MM.1S (cell line): ENCODE measurements at regions not wholly inside any gene's neighbourhood (a gene's known extent, or its start where the extent isn't known, plus 50 kb on each side); places are given as distances from the start of the nearest gene placed in this dataset.

Experiments
- DNase-seq: peaks from one replicate; pipeline ENCODE4 v3.0.0-alpha.2; 2015
- H2AFZ ChIP-seq: fragments of 300-600 bp; sonication (generic); 2 replicates; pipeline ENCODE4 v1.6.0; 2016; ENCODE audit warnings: antibody characterized with exemption, low read length
- H3F3A ChIP-seq: fragments of 300-600 bp; sonication (generic); 2 replicates; pipeline ENCODE4 v1.6.1; 2016; ENCODE audit warnings: mild to moderate bottlenecking, antibody characterized with exemption, low read length, moderate library complexity, mixed read lengths; ENCODE audit not compliant: insufficient read depth
- H3K27ac ChIP-seq: fragments of 300-600 bp; sonication (generic); 2 replicates; pipeline ENCODE4 v1.5.1; 2016; ENCODE audit warnings: mild to moderate bottlenecking, low read length
- H3K27me3 ChIP-seq: fragments of 300-600 bp; sonication (generic); replicated peaks from 2 replicates; pipeline ENCODE4 v1.6.0; 2016; ENCODE audit warnings: low read length; ENCODE audit not compliant: insufficient read depth
- H3K36me3 ChIP-seq: fragments of 300-600 bp; sonication (generic); replicated peaks from 2 replicates; pipeline ENCODE4 v1.6.1; 2016; ENCODE audit warnings: mild to moderate bottlenecking, low read length, mixed read lengths; ENCODE audit not compliant: insufficient read depth
- H3K4me1 ChIP-seq: fragments of 300-600 bp; sonication (generic); 2 replicates; pipeline ENCODE4 v1.6.1; 2016; ENCODE audit warnings: low read length, mixed read lengths
- H3K4me2 ChIP-seq: fragments of 300-600 bp; sonication (generic); 2 replicates; pipeline ENCODE4 v1.6.0; 2016; ENCODE audit warnings: low read depth, low read length
- H3K4me3 ChIP-seq: fragments of 300-600 bp; sonication (generic); 2 replicates; pipeline ENCODE4 v1.5.1; 2016; ENCODE audit warnings: low read length, mixed read lengths
- H3K79me2 ChIP-seq: fragments of 300-600 bp; sonication (generic); 2 replicates; pipeline ENCODE4 v1.6.1; 2016; ENCODE audit warnings: mixed run types, low read length, mixed read lengths
- H3K9ac ChIP-seq: fragments of 300-600 bp; sonication (generic); 2 replicates; pipeline ENCODE4 v1.6.1; 2016; ENCODE audit warnings: low read length, mixed read lengths
- H3K9me2 ChIP-seq: fragments of 300-600 bp; sonication (generic); replicated peaks from 2 replicates; pipeline ENCODE4 v1.6.1; 2016; ENCODE audit warnings: mild to moderate bottlenecking, low read length, mixed read lengths; ENCODE audit not compliant: insufficient read depth
- H3K9me3 ChIP-seq: fragments of 300-600 bp; sonication (generic); replicated peaks from 2 replicates; pipeline ENCODE4 v1.6.1; 2016; ENCODE audit warnings: mild to moderate bottlenecking, low read length, mixed read lengths; ENCODE audit not compliant: insufficient read depth
- H4K20me1 ChIP-seq: fragments of 300-600 bp; sonication (generic); 2 replicates; pipeline ENCODE4 v1.6.1; 2016; ENCODE audit warnings: mild to moderate bottlenecking, low read length, moderate library complexity, mixed read lengths; ENCODE audit not compliant: insufficient read depth
- EZH2 ChIP-seq: fragments of 300-600 bp; sonication (generic); optimal IDR thresholded peaks from 2 replicates; pipeline ENCODE3; 2017; ENCODE audit warnings: low read depth, mild to moderate bottlenecking, antibody characterized with exemption, low read length, mixed read lengths
- EZH2phosphoT487 ChIP-seq: fragments of 300-600 bp; sonication (generic); IDR thresholded peaks from 2 replicates; pipeline ENCODE4 v1.6.1; 2018; ENCODE audit warnings: antibody characterized with exemption, low read length
- TF ChIP-seq, protein P1 (sequence below): fragments of 300-600 bp; sonication (generic); IDR thresholded peaks from 2 replicates; pipeline ENCODE4 v1.5.1; 2016; ENCODE audit warnings: antibody characterized with exemption, low read length, mixed read lengths

DNA sequence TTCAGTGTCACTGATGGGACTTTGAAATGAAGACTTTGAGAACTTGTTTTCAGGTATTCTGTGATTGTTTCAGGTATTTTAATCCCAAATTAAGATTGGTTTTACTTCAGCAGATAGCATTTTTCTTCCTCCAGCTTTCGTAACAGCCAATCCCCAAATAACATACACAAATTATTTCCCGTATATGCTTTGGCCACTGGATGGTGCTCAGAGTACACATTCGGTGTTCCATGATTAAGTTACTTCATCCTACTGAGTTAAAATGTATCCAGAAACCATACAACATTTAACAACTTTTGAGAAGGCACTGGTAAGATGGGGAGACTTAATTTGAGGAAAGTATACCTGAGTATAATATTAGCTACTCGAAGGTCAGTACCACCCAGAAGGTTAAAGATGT lies 233.4 kb upstream of the FAM47A start:
- Histone ChIP-seq H3K9ac (no peak overlapping the region), H4K20me1 (no peaks in the 10 kb centered on the region), H3K36me3 (no peaks in the 10 kb centered on the region), H3K27ac (no peak overlapping the region), H3K27me3 (no peaks in the 10 kb centered on the region), H3K9me2 (no peaks in the 10 kb centered on the region), H3K79me2 (no peaks in the 10 kb centered on the region), H2AFZ (no peak overlapping the region), H3K4me3 (no peak overlapping the region), H3F3A (no peaks in the 10 kb centered on the region), H3K9me3 (no peaks in the 10 kb centered on the region), H3K4me2 (no peak overlapping the region), H3K4me1 (no peaks in the 10 kb centered on the region)
- no peak for DNase-seq
- TF ChIP-seq, protein P1, sequence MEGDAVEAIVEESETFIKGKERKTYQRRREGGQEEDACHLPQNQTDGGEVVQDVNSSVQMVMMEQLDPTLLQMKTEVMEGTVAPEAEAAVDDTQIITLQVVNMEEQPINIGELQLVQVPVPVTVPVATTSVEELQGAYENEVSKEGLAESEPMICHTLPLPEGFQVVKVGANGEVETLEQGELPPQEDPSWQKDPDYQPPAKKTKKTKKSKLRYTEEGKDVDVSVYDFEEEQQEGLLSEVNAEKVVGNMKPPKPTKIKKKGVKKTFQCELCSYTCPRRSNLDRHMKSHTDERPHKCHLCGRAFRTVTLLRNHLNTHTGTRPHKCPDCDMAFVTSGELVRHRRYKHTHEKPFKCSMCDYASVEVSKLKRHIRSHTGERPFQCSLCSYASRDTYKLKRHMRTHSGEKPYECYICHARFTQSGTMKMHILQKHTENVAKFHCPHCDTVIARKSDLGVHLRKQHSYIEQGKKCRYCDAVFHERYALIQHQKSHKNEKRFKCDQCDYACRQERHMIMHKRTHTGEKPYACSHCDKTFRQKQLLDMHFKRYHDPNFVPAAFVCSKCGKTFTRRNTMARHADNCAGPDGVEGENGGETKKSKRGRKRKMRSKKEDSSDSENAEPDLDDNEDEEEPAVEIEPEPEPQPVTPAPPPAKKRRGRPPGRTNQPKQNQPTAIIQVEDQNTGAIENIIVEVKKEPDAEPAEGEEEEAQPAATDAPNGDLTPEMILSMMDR: no peak
- TF ChIP-seq EZH2: no peak
- no peak for TF ChIP-seq EZH2phosphoT487

DNA sequence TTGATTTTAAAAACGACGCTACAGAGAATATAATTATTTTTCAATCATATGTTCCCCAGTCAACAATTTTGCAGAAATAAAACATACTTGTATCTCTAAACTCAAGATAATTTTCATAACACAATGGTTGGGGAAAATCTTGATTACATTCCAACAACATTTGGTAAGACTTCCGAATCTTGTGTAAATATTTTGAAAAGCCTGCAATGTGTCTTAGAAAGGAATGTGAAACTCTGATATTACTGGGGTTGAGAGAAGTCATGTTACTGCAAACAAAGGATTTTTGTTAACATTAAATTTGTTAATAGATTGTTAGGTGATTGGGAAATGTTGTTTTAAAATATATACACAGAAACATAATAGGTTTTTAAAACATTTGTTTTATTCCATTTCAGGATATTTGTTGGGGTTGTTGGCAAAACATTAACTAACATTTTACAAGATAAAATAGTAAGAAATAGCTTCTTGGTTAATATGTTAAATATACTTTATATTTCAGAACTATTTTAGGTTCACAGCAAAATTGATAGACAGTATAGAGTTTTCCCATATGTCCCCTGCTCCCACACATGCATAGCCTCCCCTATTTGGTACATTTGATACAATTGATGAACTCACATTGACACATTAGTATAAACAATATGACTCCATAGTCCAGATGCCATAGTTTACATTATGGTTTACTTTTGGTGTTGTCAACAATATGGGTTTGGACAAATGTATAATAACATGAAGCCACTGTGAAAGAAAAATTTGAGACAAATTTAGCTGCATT lies 218.6 kb upstream of the FAM47A start:
- no peak for TF ChIP-seq EZH2
- DNase-seq: no peak
- no peaks in the 10 kb centered on the region for H3K9me2 ChIP-seq
- no peaks in the 10 kb centered on the region for H3F3A ChIP-seq
- H3K4me3 ChIP-seq: no peak overlapping the region
- H2AFZ ChIP-seq: no peak overlapping the region
- no peak overlapping the region for H3K9ac ChIP-seq
- H3K79me2 ChIP-seq: no peaks in the 10 kb centered on the region
- no peaks in the 10 kb centered on the region for H3K36me3 ChIP-seq
- H3K9me3 ChIP-seq: no peaks in the 10 kb centered on the region
- H3K4me2 ChIP-seq: no peak overlapping the region
- H3K27ac ChIP-seq: no peak overlapping the region
- H3K27me3 ChIP-seq: no peaks in the 10 kb centered on the region
- no peaks in the 10 kb centered on the region for H4K20me1 ChIP-seq
- no peaks in the 10 kb centered on the region for H3K4me1 ChIP-seq

DNA sequence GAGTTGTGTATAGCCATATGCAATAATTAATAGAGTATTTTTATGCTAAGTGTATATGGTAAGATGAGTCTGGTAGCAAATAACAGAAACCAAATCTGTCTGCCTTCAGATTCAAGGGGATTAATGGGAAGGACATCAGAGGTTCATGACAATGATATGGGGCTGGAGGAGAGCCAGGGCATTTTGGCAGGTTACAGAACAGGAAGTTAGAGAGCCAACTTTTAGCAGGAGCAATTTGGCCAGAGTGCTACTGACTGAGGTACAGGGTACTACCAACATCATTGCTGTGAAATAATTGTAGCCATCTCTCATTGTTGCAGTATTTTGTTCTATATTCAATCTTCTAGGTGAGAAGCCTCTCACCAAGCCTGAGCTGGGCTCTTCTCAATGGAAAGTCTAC lies 210.9 kb upstream of the FAM47A start:
- no peak overlapping the region for H2AFZ ChIP-seq
- no peaks in the 10 kb centered on the region for H3K9me2 ChIP-seq
- no peak overlapping the region for H3K4me3 ChIP-seq
- no peak overlapping the region for H3K27ac ChIP-seq
- H3K9me3 ChIP-seq: no peaks in the 10 kb centered on the region
- no peak for DNase-seq
- H4K20me1 ChIP-seq: no peaks in the 10 kb centered on the region
- H3K79me2 ChIP-seq: no peaks in the 10 kb centered on the region
- H3F3A ChIP-seq: no peaks in the 10 kb centered on the region
- no peaks in the 10 kb centered on the region for H3K36me3 ChIP-seq
- no peak overlapping the region for H3K9ac ChIP-seq
- H3K4me2 ChIP-seq: no peak overlapping the region
- TF ChIP-seq EZH2phosphoT487 (no peak), EZH2 (no peak)
- TF ChIP-seq, protein P1: no peak
- H3K4me1 ChIP-seq: no peaks in the 10 kb centered on the region
- no peaks in the 10 kb centered on the region for H3K27me3 ChIP-seq

DNA sequence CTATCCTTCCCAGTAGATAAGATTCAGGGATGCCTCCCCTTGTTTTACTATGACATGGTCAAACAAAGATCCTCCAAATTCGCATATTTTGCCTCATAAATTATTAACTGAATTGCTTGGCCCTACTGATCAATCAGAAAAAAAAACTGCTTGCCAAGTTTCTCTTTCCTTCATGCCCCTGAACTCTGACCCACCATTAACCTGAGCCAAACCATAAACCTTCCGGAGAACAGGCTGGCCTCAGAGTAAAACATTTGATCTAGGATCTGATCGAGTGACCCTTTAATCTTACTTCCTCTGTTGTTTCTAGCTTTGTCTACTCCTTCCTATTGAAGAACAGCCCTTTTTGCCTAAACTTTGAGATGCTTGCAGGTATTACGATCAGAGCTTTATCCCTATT lies 209.7 kb upstream of the FAM47A start:
- DNase-seq: no peak
- no peak overlapping the region for H3K9ac ChIP-seq
- TF ChIP-seq EZH2 (no peak), EZH2phosphoT487 (no peak)
- TF ChIP-seq, protein P1: no peak
- H3K27me3 ChIP-seq: no peaks in the 10 kb centered on the region
- no peaks in the 10 kb centered on the region for H3F3A ChIP-seq
- H2AFZ ChIP-seq: no peak overlapping the region
- no peaks in the 10 kb centered on the region for H4K20me1 ChIP-seq
- no peak overlapping the region for H3K4me2 ChIP-seq
- no peaks in the 10 kb centered on the region for H3K9me2 ChIP-seq
- H3K79me2 ChIP-seq: no peaks in the 10 kb centered on the region
- H3K36me3 ChIP-seq: no peaks in the 10 kb centered on the region
- no peaks in the 10 kb centered on the region for H3K4me1 ChIP-seq
- no peak overlapping the region for H3K4me3 ChIP-seq
- H3K27ac ChIP-seq: no peak overlapping the region
- no peaks in the 10 kb centered on the region for H3K9me3 ChIP-seq
